PFSK-1 (cell line): ENCODE measurements at regions not wholly inside any gene's neighbourhood (a gene's known extent, or its start where the extent isn't known, plus 50 kb on each side); places are given as distances from the start of the nearest gene placed in this dataset.

Experiments used
- FOXP2 ChIP-seq: optimal IDR thresholded peaks from 2 replicates; pipeline ENCODE3; 2011; ENCODE audit warnings: borderline replicate concordance, control low read depth, inconsistent platforms; ENCODE audit not compliant: insufficient read depth; ENCODE audit errors: extremely low read length, extremely low read depth
- POLR2AphosphoS5 ChIP-seq: IDR thresholded peaks from 2 replicates; pipeline ENCODE4 v1.6.1; 2012; ENCODE audit warnings: low read depth, mild to moderate bottlenecking, control low read depth, low read length, moderate library complexity
- TAF1 ChIP-seq: IDR thresholded peaks from 2 replicates; pipeline ENCODE4 v1.6.1; 2012; ENCODE audit warnings: low read length, control low read depth, borderline replicate concordance; ENCODE audit not compliant: insufficient read depth

- TF ChIP-seq FOXP2 (no peak), TAF1 (no peak), POLR2AphosphoS5 (no peak)
These were observed 432.2 kb downstream of the IPO8 start for GRCh38 chr12:30263434-30263833.
